ENCODE measurements at regions not wholly inside any gene's neighbourhood (a gene's known extent, or its start where the extent isn't known, plus 50 kb on each side); places are given as distances from the start of the nearest gene placed in this dataset.

DNA sequence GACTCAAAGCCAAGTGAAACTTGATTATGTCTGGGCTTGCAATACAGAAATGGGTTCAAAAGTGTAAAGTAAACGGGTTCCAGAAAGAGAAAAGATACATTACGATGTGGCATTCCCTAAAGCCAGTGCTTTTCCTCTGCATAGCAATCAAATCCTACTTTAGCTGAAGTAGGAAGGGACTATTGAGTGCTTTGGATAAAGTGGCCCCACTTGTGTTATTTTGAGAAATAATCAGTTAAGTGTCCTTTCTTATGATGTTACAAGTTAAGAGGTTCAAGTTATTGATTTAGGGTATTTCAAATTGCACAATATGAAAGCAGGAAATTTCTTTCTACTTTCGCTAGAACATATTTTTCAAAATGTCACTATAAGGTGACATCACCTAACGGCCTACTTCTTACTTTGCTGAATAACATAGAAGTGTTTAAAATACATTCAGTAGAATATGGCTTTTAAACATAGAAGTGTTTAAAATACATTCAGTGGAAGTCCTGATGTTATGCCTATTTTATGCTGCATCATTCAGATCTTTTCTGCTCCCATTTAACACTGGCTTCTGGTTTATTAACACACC, 235.2 kb downstream of the DTHD1 start:
- Histone ChIP-seq H3K27me3 (no peaks in the 10 kb centered on the region), H3K4me3 (no peak overlapping the region), H3K36me3 (no peaks in the 10 kb centered on the region), H3K27ac (no peak overlapping the region), H3K9me3 (peaks cover 0 to 7% of the 10 kb centered on the region in 2 donors), H3K4me1 (no peaks in the 10 kb centered on the region)
- TF ChIP-seq, protein P1, sequence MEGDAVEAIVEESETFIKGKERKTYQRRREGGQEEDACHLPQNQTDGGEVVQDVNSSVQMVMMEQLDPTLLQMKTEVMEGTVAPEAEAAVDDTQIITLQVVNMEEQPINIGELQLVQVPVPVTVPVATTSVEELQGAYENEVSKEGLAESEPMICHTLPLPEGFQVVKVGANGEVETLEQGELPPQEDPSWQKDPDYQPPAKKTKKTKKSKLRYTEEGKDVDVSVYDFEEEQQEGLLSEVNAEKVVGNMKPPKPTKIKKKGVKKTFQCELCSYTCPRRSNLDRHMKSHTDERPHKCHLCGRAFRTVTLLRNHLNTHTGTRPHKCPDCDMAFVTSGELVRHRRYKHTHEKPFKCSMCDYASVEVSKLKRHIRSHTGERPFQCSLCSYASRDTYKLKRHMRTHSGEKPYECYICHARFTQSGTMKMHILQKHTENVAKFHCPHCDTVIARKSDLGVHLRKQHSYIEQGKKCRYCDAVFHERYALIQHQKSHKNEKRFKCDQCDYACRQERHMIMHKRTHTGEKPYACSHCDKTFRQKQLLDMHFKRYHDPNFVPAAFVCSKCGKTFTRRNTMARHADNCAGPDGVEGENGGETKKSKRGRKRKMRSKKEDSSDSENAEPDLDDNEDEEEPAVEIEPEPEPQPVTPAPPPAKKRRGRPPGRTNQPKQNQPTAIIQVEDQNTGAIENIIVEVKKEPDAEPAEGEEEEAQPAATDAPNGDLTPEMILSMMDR (IDR thresholded peaks at IDR 0.05), result no peak
- intact Hi-C loops (cut with DNase I), result no loop called here
- ATAC-seq (peak; percentile 69), DNase-seq (no peak)

DNA sequence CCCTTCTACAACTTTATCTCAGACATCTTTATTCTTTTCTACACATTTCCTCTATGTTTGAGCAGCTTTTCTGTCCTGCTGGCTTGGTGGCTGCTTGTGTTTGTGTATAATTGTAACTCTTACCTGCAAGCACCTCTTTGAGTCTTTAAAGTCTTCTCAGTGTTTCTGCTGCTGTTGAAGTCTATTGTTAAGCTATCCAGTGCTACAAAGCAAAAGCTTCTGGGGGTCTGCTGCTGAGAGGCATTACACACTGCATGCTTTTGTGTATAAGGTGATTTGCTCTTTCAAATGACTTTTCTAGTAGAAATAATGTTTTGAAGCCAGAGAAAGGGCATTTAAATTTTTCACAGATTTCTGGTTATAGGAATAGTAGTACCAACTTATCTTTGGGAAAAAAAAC, 241.8 kb downstream of the DTHD1 start:
- intact Hi-C loops (cut with DNase I), result no loop called here
- H3K9me3 ChIP-seq, result peaks cover 0 to 19% of the 10 kb centered on the region in 2 donors
- ATAC-seq, result no peak

DNA sequence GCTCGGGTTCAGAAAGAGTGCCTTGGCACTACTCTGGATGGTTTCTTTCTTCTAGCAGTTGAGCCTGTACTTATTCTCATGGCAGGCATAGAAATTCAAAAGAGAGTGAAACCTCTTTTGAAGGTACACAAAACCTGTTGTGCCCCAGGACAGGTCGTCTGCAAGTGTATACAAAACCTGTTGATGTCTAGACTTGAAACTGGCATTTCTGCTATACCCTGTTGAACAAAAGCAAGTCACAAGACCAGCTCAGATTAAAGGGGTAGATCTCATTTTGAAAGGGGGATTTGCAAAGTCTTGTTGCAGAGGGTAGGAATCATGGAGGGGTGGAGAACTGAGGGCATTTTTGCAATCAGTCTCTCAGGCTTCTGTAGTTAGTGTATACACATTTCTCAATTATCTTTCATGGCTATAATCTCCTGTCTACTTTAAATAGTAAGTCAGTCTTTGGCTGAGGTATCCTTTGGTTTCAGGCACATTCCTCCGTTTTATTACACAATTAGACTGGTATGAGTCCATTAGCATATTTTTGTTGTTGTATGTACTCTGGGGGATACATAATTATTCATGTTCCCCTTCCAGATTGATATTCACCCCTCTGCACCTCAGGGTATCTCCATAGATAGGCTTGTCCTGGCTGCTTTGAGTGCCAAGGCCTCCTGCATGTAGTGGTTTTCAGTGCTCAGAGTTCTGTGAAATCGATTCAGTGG, 251.4 kb downstream of the DTHD1 start:
- DNase-seq (no peak), ATAC-seq (no peak)
- Histone ChIP-seq H3K9me3 (peaks cover 0 to 19% of the 10 kb centered on the region in 2 donors), H3K27ac (no peak overlapping the region), H3K4me1 (no peaks in the 10 kb centered on the region), H3K36me3 (no peaks in the 10 kb centered on the region), H3K27me3 (no peaks in the 10 kb centered on the region), H3K4me3 (no peak overlapping the region)
- intact Hi-C loops (cut with DNase I), result no loop called here
- TF ChIP-seq, protein P1 (IDR thresholded peaks at IDR 0.05), result no peak

More for the DNA sequence above, 241.8 kb downstream of the DTHD1 start:
- DNase-seq, result no peak
- TF ChIP-seq, protein P1 (IDR thresholded peaks at IDR 0.05), result no peak
- Histone ChIP-seq H3K36me3 (no peaks in the 10 kb centered on the region), H3K4me3 (no peak overlapping the region), H3K27me3 (no peaks in the 10 kb centered on the region), H3K27ac (no peak overlapping the region), H3K4me1 (no peaks in the 10 kb centered on the region)

DNA sequence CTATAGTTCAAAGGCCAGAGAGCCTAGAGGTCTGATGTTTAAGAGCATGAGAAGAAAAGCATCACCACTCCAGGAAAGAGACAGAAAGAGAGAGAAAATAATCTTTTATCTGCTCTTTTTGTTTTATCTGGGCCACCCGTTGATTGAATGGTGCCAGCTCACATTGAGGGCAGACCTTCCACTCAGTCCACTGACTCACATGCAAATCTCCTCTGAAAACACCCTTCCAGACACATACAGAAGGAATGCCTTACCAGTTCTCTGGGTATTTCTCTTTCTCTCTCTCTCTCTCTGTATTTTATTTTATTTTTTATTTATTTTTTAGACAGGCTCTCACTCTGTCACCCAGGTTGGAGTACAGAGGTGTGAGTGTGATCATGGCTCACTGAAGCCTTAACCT, 252.5 kb downstream of the DTHD1 start:
- intact Hi-C loops (cut with DNase I), result no loop called here

DNA sequence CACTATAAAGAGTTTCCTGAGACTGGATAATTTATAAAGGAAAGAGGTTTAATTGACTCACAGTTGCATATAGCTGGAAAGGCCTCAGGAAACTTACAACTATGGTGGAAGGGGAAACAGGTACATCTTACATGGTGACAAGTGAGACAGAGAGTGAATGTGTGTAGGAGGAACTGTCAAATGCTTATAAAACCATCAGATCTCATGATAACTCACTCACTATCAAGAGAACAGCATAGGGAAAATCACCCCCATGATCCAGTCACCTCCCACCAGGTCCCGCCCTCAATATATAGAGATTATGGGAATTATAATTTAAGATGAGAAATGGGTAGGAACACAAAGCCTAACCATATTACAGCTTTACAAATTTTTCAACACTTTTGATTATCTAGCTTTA, 266.0 kb downstream of the DTHD1 start:
- Histone ChIP-seq H3K36me3 (no peaks in the 10 kb centered on the region), H3K27ac (no peak overlapping the region), H3K9me3 (no peaks in the 10 kb centered on the region), H3K4me1 (no peaks in the 10 kb centered on the region), H3K4me3 (no peak overlapping the region), H3K27me3 (no peaks in the 10 kb centered on the region)
- intact Hi-C loops (cut with DNase I), result no loop called here
- TF ChIP-seq, protein P1 (IDR thresholded peaks at IDR 0.05), result no peak
- ATAC-seq (no peak), DNase-seq (no peak)

More for the DNA sequence above, 252.5 kb downstream of the DTHD1 start:
- Histone ChIP-seq H3K4me1 (no peaks in the 10 kb centered on the region), H3K27me3 (no peaks in the 10 kb centered on the region), H3K27ac (no peak overlapping the region), H3K9me3 (peaks cover 0 to 8% of the 10 kb centered on the region in 2 donors), H3K36me3 (no peaks in the 10 kb centered on the region), H3K4me3 (no peak overlapping the region)
- DNase-seq (no peak), ATAC-seq (no peak)
- TF ChIP-seq, protein P1 (IDR thresholded peaks at IDR 0.05), result no peak

Measured in left lung (tissue), 4 donors.